HL-60 (cell line): ENCODE measurements at regions not wholly inside any gene's neighbourhood (a gene's known extent, or its start where the extent isn't known, plus 50 kb on each side); places are given as distances from the start of the nearest gene placed in this dataset.

ENCODE experiments used
- GABPA ChIP-seq: IDR thresholded peaks from 2 replicates; pipeline ENCODE4 v1.6.1; 2012; ENCODE audit warnings: low read depth
- POLR2AphosphoS5 ChIP-seq: IDR thresholded peaks from 2 replicates; pipeline ENCODE4 v1.6.1; 2012; ENCODE audit warnings: low read depth
- TF ChIP-seq, protein P1 (sequence below): IDR thresholded peaks from one replicate; pipeline ENCODE4 v1.5.1; 2011; ENCODE audit warnings: low read length, control low read depth, inconsistent platforms; ENCODE audit not compliant: insufficient read depth

- TF ChIP-seq, protein P1, sequence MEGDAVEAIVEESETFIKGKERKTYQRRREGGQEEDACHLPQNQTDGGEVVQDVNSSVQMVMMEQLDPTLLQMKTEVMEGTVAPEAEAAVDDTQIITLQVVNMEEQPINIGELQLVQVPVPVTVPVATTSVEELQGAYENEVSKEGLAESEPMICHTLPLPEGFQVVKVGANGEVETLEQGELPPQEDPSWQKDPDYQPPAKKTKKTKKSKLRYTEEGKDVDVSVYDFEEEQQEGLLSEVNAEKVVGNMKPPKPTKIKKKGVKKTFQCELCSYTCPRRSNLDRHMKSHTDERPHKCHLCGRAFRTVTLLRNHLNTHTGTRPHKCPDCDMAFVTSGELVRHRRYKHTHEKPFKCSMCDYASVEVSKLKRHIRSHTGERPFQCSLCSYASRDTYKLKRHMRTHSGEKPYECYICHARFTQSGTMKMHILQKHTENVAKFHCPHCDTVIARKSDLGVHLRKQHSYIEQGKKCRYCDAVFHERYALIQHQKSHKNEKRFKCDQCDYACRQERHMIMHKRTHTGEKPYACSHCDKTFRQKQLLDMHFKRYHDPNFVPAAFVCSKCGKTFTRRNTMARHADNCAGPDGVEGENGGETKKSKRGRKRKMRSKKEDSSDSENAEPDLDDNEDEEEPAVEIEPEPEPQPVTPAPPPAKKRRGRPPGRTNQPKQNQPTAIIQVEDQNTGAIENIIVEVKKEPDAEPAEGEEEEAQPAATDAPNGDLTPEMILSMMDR: no peak
- TF ChIP-seq GABPA (no peak), POLR2AphosphoS5 (no peak)
These were observed 478.5 kb downstream of the ADGRL2 start for GRCh38 chr1:82279241-82279640.
